ENCODE measurements at regions not wholly inside any gene's neighbourhood (a gene's known extent, or its start where the extent isn't known, plus 50 kb on each side); places are given as distances from the start of the nearest gene placed in this dataset.

- TF ChIP-seq CTCF (conservative IDR thresholded peaks at IDR 0.05) = no peak
- no peak overlapping the region for H3K27ac ChIP-seq
Measured at GRCh38 chr5:67366691-67367395, 170.2 kb upstream of the CD180 start.

- no peak overlapping the region for H3K27ac ChIP-seq
- no peak for TF ChIP-seq CTCF (conservative IDR thresholded peaks at IDR 0.05)
Measured at GRCh38 chr5:67366276-67366675, 169.7 kb upstream of the CD180 start.

GRCh38 chr5:67364381-67364970 lies 167.9 kb upstream of the CD180 start:
- H3K27ac ChIP-seq = no peak overlapping the region
- no peak for TF ChIP-seq CTCF (conservative IDR thresholded peaks at IDR 0.05)

- H3K27ac ChIP-seq = no peak overlapping the region
- TF ChIP-seq CTCF (conservative IDR thresholded peaks at IDR 0.05) = no peak
Measured at GRCh38 chr5:67363963-67364362, 167.4 kb upstream of the CD180 start.

- H3K27ac ChIP-seq = no peak overlapping the region
- no peak for TF ChIP-seq CTCF (conservative IDR thresholded peaks at IDR 0.05)
Measured at GRCh38 chr5:67363180-67363709, 166.6 kb upstream of the CD180 start.

GRCh38 chr5:67361932-67362729 lies 165.5 kb upstream of the CD180 start:
- no peak for TF ChIP-seq CTCF (conservative IDR thresholded peaks at IDR 0.05)
- H3K27ac ChIP-seq = no peak overlapping the region

- no peak for TF ChIP-seq CTCF (conservative IDR thresholded peaks at IDR 0.05)
- H3K27ac ChIP-seq = no peak overlapping the region
Measured at GRCh38 chr5:67360047-67360446, 163.4 kb upstream of the CD180 start.

Data from VCaP (cell line).